Thoracic aorta (tissue), 2 donors: ENCODE measurements at regions not wholly inside any gene's neighbourhood (a gene's known extent, or its start where the extent isn't known, plus 50 kb on each side); places are given as distances from the start of the nearest gene placed in this dataset.

ENCODE experiments used
- ATAC-seq: fragments of 150-250 bp; one replicate; pipeline ENCODE4 v1.8.0; 2017; ENCODE audit warnings: low read depth; ENCODE audit not compliant: insufficient number of reproducible peaks, low FRiP score
- DNase-seq: peaks from one replicate; pipeline ENCODE4 v3.0.0-alpha.2; 2020; ENCODE audit warnings: low spot score
- H3K27ac ChIP-seq, 2 donors: fragments of 200-600 bp; sonication (generic); 1 replicate in 1 of 2; 2 replicates in 1 of 2; pipeline ENCODE4 v1.5.1; 2016; ENCODE audit warnings: mild to moderate bottlenecking in 2 of 2, moderate library complexity in 2 of 2
- H3K27me3 ChIP-seq: fragments of 200-600 bp; sonication (generic); replicated peaks from 2 replicates; pipeline ENCODE4 v1.6.0; 2016; ENCODE audit warnings: mild to moderate bottlenecking; ENCODE audit not compliant: insufficient read depth
- H3K36me3 ChIP-seq: fragments of 200-600 bp; sonication (generic); one replicate; pipeline ENCODE4 v1.5.1; 2016
- H3K4me1 ChIP-seq, 2 donors: fragments of 200-600 bp; sonication (generic); 1 replicate in 1 of 2; 2 replicates in 1 of 2; pipeline versions ENCODE4 v1.5.1 to v1.6.0; 2016; ENCODE audit warnings: low read depth in 2 of 2, mild to moderate bottlenecking in 1 of 2; ENCODE audit not compliant: control insufficient read depth in 1 of 2
- H3K4me3 ChIP-seq: fragments of 200-600 bp; sonication (generic); 2 replicates; pipeline ENCODE4 v1.5.1; 2016; ENCODE audit warnings: mild to moderate bottlenecking
- H3K9me3 ChIP-seq: fragments of 200-600 bp; sonication (generic); 2 replicates; pipeline ENCODE4 v1.5.1; 2016
- CTCF ChIP-seq: fragments of 200-600 bp; sonication (generic); IDR thresholded peaks from one replicate; pipeline ENCODE4 v1.5.1; 2019; ENCODE audit warnings: antibody characterized with exemption

- no peak overlapping the region for H3K4me3 ChIP-seq
- H3K9me3 ChIP-seq, result no peaks in the 10 kb centered on the region
- ATAC-seq, result no peak
- no peaks in the 10 kb centered on the region for H3K27me3 ChIP-seq
- no peak for DNase-seq
- no peaks in the 10 kb centered on the region for H3K4me1 ChIP-seq
- no peaks in the 10 kb centered on the region for H3K36me3 ChIP-seq
- no peak for TF ChIP-seq CTCF
- no peak overlapping the region for H3K27ac ChIP-seq
Observed at GRCh38 chr11:110955776-110956175, 243.5 kb upstream of the ARHGAP20 start.

GRCh38 chr11:110951950-110952503 lies 239.8 kb upstream of the ARHGAP20 start:
- Histone ChIP-seq H3K27me3 (no peaks in the 10 kb centered on the region), H3K9me3 (no peaks in the 10 kb centered on the region), H3K27ac (no peak overlapping the region), H3K4me3 (no peak overlapping the region), H3K36me3 (no peaks in the 10 kb centered on the region), H3K4me1 (peaks cover 0 to 6% of the 10 kb centered on the region in 2 donors)
- no peak for ATAC-seq
- TF ChIP-seq CTCF, result no peak
- DNase-seq, result no peak

- H3K36me3 ChIP-seq, result no peaks in the 10 kb centered on the region
- H3K27ac ChIP-seq, result no peak overlapping the region
- no peak overlapping the region for H3K4me3 ChIP-seq
- no peaks in the 10 kb centered on the region for H3K9me3 ChIP-seq
- no peak for TF ChIP-seq CTCF
- H3K4me1 ChIP-seq, result peaks cover 0 to 9% of the 10 kb centered on the region in 2 donors
- DNase-seq (no peak), ATAC-seq (no peak)
- H3K27me3 ChIP-seq, result no peaks in the 10 kb centered on the region
Observed at GRCh38 chr11:110951037-110951949, 239.1 kb upstream of the ARHGAP20 start.

- Histone ChIP-seq H3K27ac (no peak overlapping the region), H3K4me1 (peaks cover 0 to 9% of the 10 kb centered on the region in 2 donors), H3K4me3 (no peak overlapping the region), H3K27me3 (no peaks in the 10 kb centered on the region), H3K9me3 (no peaks in the 10 kb centered on the region), H3K36me3 (no peaks in the 10 kb centered on the region)
- TF ChIP-seq CTCF, result no peak
- DNase-seq (no peak), ATAC-seq (no peak)
Observed at GRCh38 chr11:110948112-110948511, 235.9 kb upstream of the ARHGAP20 start.

GRCh38 chr11:110947096-110947495 lies 234.9 kb upstream of the ARHGAP20 start:
- no peak for TF ChIP-seq CTCF
- DNase-seq, result no peak
- no peak overlapping the region for H3K4me3 ChIP-seq
- H3K27me3 ChIP-seq, result no peaks in the 10 kb centered on the region
- ATAC-seq, result no peak
- H3K27ac ChIP-seq, result no peak overlapping the region
- H3K36me3 ChIP-seq, result no peaks in the 10 kb centered on the region
- H3K9me3 ChIP-seq, result no peaks in the 10 kb centered on the region
- H3K4me1 ChIP-seq, result peaks cover 0 to 9% of the 10 kb centered on the region in 2 donors
